HG03175 (cell line): ENCODE measurements at regions not wholly inside any gene's neighbourhood (a gene's known extent, or its start where the extent isn't known, plus 50 kb on each side); places are given as distances from the start of the nearest gene placed in this dataset.
A peak's percentile ranks its signal among the peaks of the same experiment; 100 is the strongest.

Source experiments
- ATAC-seq: cut with Tn5 transposase; IDR thresholded peaks from one replicate; pipeline ENCODE4 v1.9.1; 2021; ENCODE audit warnings: mild to moderate bottlenecking, moderate library complexity; ENCODE audit not compliant: unreplicated experiment

- ATAC-seq = no peak
Observed at GRCh38 chr10:118835682-118836326, 81.0 kb upstream of the CACUL1 start.

- ATAC-seq = no peak
Observed at GRCh38 chr10:118838364-118838763, 83.6 kb upstream of the CACUL1 start.

- no peak for ATAC-seq
Observed at GRCh38 chr10:118839348-118839747, 84.6 kb upstream of the CACUL1 start.

- ATAC-seq = no peak
Observed at GRCh38 chr10:118840071-118840775, 85.5 kb upstream of the CACUL1 start.

- no peak for ATAC-seq
Observed at GRCh38 chr10:118840776-118841468, 86.2 kb upstream of the CACUL1 start.

GRCh38 chr10:118841881-118842605 lies 87.3 kb upstream of the CACUL1 start:
- no peak for ATAC-seq

GRCh38 chr10:118842843-118843624 lies 88.3 kb upstream of the CACUL1 start:
- no peak for ATAC-seq

- no peak for ATAC-seq
Observed at GRCh38 chr10:118843647-118844265, 89.0 kb upstream of the CACUL1 start.

GRCh38 chr10:118844731-118845521 lies 90.2 kb upstream of the CACUL1 start:
- no peak for ATAC-seq

GRCh38 chr10:118845776-118846175 lies 91.0 kb upstream of the CACUL1 start:
- no peak for ATAC-seq

GRCh38 chr10:118850418-118851061 lies 95.8 kb upstream of the CACUL1 start:
- peak; percentile 49 for ATAC-seq

GRCh38 chr10:118851062-118852035 lies 96.6 kb upstream of the CACUL1 start:
- ATAC-seq = peak; percentile 78

GRCh38 chr10:118853916-118854315 lies 99.1 kb upstream of the CACUL1 start:
- no peak for ATAC-seq

- no peak for ATAC-seq
Observed at GRCh38 chr10:118856106-118856505, 101.3 kb upstream of the CACUL1 start.

GRCh38 chr10:118865998-118866693 lies 111.4 kb upstream of the CACUL1 start:
- no peak for ATAC-seq

- ATAC-seq = no peak
Observed at GRCh38 chr10:118867768-118868167, 113.0 kb upstream of the CACUL1 start.

- no peak for ATAC-seq
Observed at GRCh38 chr10:118868589-118868988, 113.8 kb upstream of the CACUL1 start.
